Skeletal muscle satellite cell (primary cell): ENCODE measurements at regions not wholly inside any gene's neighbourhood (a gene's known extent, or its start where the extent isn't known, plus 50 kb on each side); places are given as distances from the start of the nearest gene placed in this dataset.

Experiments used
- H3K27me3 ChIP-seq: 2 replicates; pipeline ENCODE4 v1.7.0; 2013; ENCODE audit warnings: low read length; ENCODE audit not compliant: control insufficient read depth, insufficient read depth
- H3K36me3 ChIP-seq: 2 replicates; pipeline ENCODE4 v1.7.0; 2013; ENCODE audit warnings: mild to moderate bottlenecking, control low read depth, low read length; ENCODE audit not compliant: insufficient read depth
- H3K4me1 ChIP-seq: 2 replicates; pipeline ENCODE4 v1.7.0; 2013; ENCODE audit warnings: low read length; ENCODE audit not compliant: control insufficient read depth, insufficient read depth
- H3K4me2 ChIP-seq: 2 replicates; pipeline ENCODE4 v1.7.0; 2013; ENCODE audit warnings: mild to moderate bottlenecking, low read length
- H3K4me3 ChIP-seq: 2 replicates; pipeline ENCODE4 v1.7.0; 2013; ENCODE audit warnings: low read length
- H3K9ac ChIP-seq: 2 replicates; pipeline ENCODE4 v1.7.0; 2013; ENCODE audit warnings: mild to moderate bottlenecking, low read depth, low read length, moderate library complexity
- H3K9me3 ChIP-seq: replicated peaks from 2 replicates; pipeline ENCODE4 v1.7.0; 2013; ENCODE audit warnings: mild to moderate bottlenecking, control low read depth, low read length

DNA sequence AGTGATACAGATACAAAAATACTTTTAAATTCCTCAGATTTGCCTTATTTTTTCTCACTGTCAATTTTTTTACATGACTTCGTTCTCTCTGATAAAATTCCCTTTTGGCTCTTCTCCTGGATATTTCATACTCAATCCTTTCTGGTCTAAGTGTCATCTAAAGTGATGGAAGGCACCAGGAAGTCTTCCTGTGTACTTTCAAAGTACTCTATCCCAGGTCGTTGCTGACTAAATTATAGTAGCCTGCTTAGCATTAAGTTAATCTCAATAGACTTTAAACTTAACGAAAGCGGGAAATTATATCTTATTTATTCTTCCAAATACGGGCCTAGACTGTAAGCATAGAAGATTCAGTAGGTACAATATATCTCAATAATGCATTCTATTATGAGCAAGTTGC is 67.8 kb downstream of the CASP12 start:
- H3K4me2 ChIP-seq, result no peak overlapping the region
- H3K9me3 ChIP-seq, result no peaks in the 10 kb centered on the region
- peak overlapping the region; percentile 9 for H3K9ac ChIP-seq
- H3K36me3 ChIP-seq, result no peaks in the 10 kb centered on the region
- no peak overlapping the region for H3K4me3 ChIP-seq
- peaks cover 19% of the 10 kb centered on the region for H3K4me1 ChIP-seq
- H3K27me3 ChIP-seq, result no peaks in the 10 kb centered on the region

DNA sequence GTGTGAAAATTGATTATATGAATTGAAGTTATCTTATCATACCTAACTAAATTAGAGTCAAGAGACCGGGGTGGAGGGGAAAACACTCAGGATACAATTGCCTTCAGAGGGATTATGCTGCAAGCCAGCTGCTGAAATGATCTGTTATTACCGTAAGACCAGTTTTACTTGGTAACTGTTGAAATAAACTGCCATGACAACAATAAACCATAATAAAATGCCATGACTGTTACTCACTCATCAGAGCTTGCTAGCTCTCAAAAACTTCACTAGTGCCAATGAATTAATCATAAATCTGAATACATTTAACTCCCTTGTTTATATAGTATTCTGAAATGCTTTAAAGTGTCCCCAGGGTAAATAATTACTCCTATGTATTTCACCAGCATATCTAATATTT is 68.2 kb downstream of the CASP12 start:
- H3K4me1 ChIP-seq, result peaks cover 19% of the 10 kb centered on the region
- no peaks in the 10 kb centered on the region for H3K36me3 ChIP-seq
- peak overlapping the region; percentile 9 for H3K9ac ChIP-seq
- no peak overlapping the region for H3K4me3 ChIP-seq
- H3K27me3 ChIP-seq, result no peaks in the 10 kb centered on the region
- H3K4me2 ChIP-seq, result no peak overlapping the region
- no peaks in the 10 kb centered on the region for H3K9me3 ChIP-seq

DNA sequence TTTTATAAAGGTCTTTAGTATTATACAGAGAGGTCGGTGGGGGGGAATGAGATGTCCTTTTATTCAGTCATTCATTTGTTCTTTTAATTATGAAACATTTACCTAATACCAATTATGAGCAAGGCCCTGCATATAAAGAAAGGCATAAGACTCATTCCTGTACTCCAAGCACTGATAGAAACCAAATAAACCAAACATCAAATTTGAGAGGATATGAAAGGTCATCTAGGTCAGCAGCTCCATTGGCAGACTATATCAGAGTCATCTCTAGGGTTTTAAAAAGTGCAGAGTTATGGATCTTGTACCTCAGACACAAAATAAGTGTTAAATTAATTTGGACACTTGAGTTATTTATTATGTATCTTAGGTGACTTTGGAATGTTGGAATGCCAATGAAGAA is 71.5 kb downstream of the CASP12 start:
- H3K9ac ChIP-seq, result no peak overlapping the region
- H3K27me3 ChIP-seq, result no peaks in the 10 kb centered on the region
- H3K36me3 ChIP-seq, result no peaks in the 10 kb centered on the region
- H3K9me3 ChIP-seq, result no peaks in the 10 kb centered on the region
- no peak overlapping the region for H3K4me2 ChIP-seq
- no peak overlapping the region for H3K4me3 ChIP-seq
- H3K4me1 ChIP-seq, result peaks cover 19% of the 10 kb centered on the region

DNA sequence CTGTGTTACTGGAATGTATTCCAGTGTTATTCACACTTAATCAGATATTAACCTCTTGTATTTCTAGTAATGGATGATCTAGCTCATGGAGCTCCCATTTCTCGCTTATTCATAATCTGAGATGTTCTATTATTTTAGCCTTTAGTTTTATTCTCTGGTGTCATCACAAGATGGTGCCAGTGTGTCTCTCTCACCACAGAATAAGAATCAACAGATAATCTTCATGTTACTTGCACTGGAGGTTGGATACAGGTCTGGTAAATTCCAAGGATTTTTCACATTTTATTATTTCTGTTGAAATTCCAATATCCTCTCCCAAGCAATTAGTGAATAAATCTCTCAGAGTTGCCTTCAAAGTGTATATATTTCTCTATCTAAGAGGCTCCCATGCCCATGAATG is 74.6 kb downstream of the CASP12 start:
- H3K4me1 ChIP-seq, result peaks cover 4% of the 10 kb centered on the region
- H3K4me2 ChIP-seq, result no peak overlapping the region
- H3K4me3 ChIP-seq, result no peak overlapping the region
- H3K27me3 ChIP-seq, result no peaks in the 10 kb centered on the region
- H3K9me3 ChIP-seq, result no peaks in the 10 kb centered on the region
- no peak overlapping the region for H3K9ac ChIP-seq
- no peaks in the 10 kb centered on the region for H3K36me3 ChIP-seq

GRCh38 chr11:104820431-104820830 is 77.8 kb downstream of the CASP12 start:
- Histone ChIP-seq H3K4me1 (no peaks in the 10 kb centered on the region), H3K4me2 (no peak overlapping the region), H3K27me3 (no peaks in the 10 kb centered on the region), H3K36me3 (no peaks in the 10 kb centered on the region), H3K4me3 (no peak overlapping the region), H3K9ac (no peak overlapping the region), H3K9me3 (no peaks in the 10 kb centered on the region)

GRCh38 chr11:104819603-104820002 is 78.7 kb downstream of the CASP12 start:
- H3K4me3 ChIP-seq, result no peak overlapping the region
- H3K27me3 ChIP-seq, result no peaks in the 10 kb centered on the region
- H3K4me2 ChIP-seq, result no peak overlapping the region
- no peaks in the 10 kb centered on the region for H3K9me3 ChIP-seq
- no peak overlapping the region for H3K9ac ChIP-seq
- no peaks in the 10 kb centered on the region for H3K36me3 ChIP-seq
- no peaks in the 10 kb centered on the region for H3K4me1 ChIP-seq

GRCh38 chr11:104819107-104819506 is 79.2 kb downstream of the CASP12 start:
- Histone ChIP-seq H3K4me2 (no peak overlapping the region), H3K27me3 (no peaks in the 10 kb centered on the region), H3K9me3 (no peaks in the 10 kb centered on the region), H3K4me1 (no peaks in the 10 kb centered on the region), H3K9ac (no peak overlapping the region), H3K36me3 (no peaks in the 10 kb centered on the region), H3K4me3 (no peak overlapping the region)

GRCh38 chr11:104817973-104818372 is 80.3 kb downstream of the CASP12 start:
- Histone ChIP-seq H3K9me3 (no peaks in the 10 kb centered on the region), H3K9ac (no peak overlapping the region), H3K27me3 (no peaks in the 10 kb centered on the region), H3K4me2 (no peak overlapping the region), H3K4me3 (no peak overlapping the region), H3K36me3 (no peaks in the 10 kb centered on the region), H3K4me1 (no peaks in the 10 kb centered on the region)

- Histone ChIP-seq H3K4me1 (no peaks in the 10 kb centered on the region), H3K9me3 (no peaks in the 10 kb centered on the region), H3K4me3 (no peak overlapping the region), H3K9ac (no peak overlapping the region), H3K4me2 (no peak overlapping the region), H3K36me3 (no peaks in the 10 kb centered on the region), H3K27me3 (no peaks in the 10 kb centered on the region)
Observed at GRCh38 chr11:104813532-104813931, 84.7 kb downstream of the CASP12 start.

GRCh38 chr11:104812103-104812788 is 86.0 kb downstream of the CASP12 start:
- H3K9ac ChIP-seq, result no peak overlapping the region
- no peak overlapping the region for H3K4me3 ChIP-seq
- H3K27me3 ChIP-seq, result no peaks in the 10 kb centered on the region
- no peak overlapping the region for H3K4me2 ChIP-seq
- H3K36me3 ChIP-seq, result no peaks in the 10 kb centered on the region
- no peaks in the 10 kb centered on the region for H3K9me3 ChIP-seq
- no peaks in the 10 kb centered on the region for H3K4me1 ChIP-seq

- Histone ChIP-seq H3K9me3 (no peaks in the 10 kb centered on the region), H3K9ac (no peak overlapping the region)
Observed at GRCh38 chr11:104803776-104804175, 94.5 kb downstream of the CASP12 start.

GRCh38 chr11:104799251-104799650 is 99.0 kb downstream of the CASP12 start:
- H3K4me1 ChIP-seq, result no peaks in the 10 kb centered on the region
- H3K4me3 ChIP-seq, result no peak overlapping the region
- no peaks in the 10 kb centered on the region for H3K36me3 ChIP-seq
- no peaks in the 10 kb centered on the region for H3K9me3 ChIP-seq
- H3K9ac ChIP-seq, result no peak overlapping the region
- H3K27me3 ChIP-seq, result no peaks in the 10 kb centered on the region
- H3K4me2 ChIP-seq, result no peak overlapping the region

More at GRCh38 chr11:104803776-104804175, 94.5 kb downstream of the CASP12 start:
- Histone ChIP-seq H3K4me1 (no peaks in the 10 kb centered on the region), H3K36me3 (no peaks in the 10 kb centered on the region), H3K27me3 (no peaks in the 10 kb centered on the region), H3K4me3 (no peak overlapping the region), H3K4me2 (no peak overlapping the region)
